Endometrium (tissue), 2 donors: ENCODE measurements at regions not wholly inside any gene's neighbourhood (a gene's known extent, or its start where the extent isn't known, plus 50 kb on each side); places are given as distances from the start of the nearest gene placed in this dataset.

Experiments used
- FAIRE-seq: peaks from 2 replicates; lab custom pipeline; 2012; peaks lifted over from hg19 to GRCh38; lab: Jason Lieb, UNC
- donor health status: control.
- donor health status: control.

- no peak for FAIRE-seq
Measured at GRCh38 chr6:148249679-148250375, 92.8 kb upstream of the SASH1 start.

GRCh38 chr6:148250975-148251685 lies 91.5 kb upstream of the SASH1 start:
- FAIRE-seq: no peak

GRCh38 chr6:148251891-148252290 lies 90.7 kb upstream of the SASH1 start:
- FAIRE-seq: no peak

- no peak for FAIRE-seq
Measured at GRCh38 chr6:148257810-148258209, 84.8 kb upstream of the SASH1 start.

GRCh38 chr6:148258868-148259267 lies 83.8 kb upstream of the SASH1 start:
- FAIRE-seq: no peak

- no peak for FAIRE-seq
Measured at GRCh38 chr6:148261470-148261869, 81.2 kb upstream of the SASH1 start.

GRCh38 chr6:148263010-148263409 lies 79.6 kb upstream of the SASH1 start:
- no peak for FAIRE-seq

- no peak for FAIRE-seq
Measured at GRCh38 chr6:148263961-148264360, 78.7 kb upstream of the SASH1 start.

GRCh38 chr6:148265054-148265453 lies 77.6 kb upstream of the SASH1 start:
- FAIRE-seq: no peak

- FAIRE-seq: no peak
Measured at GRCh38 chr6:148269386-148269785, 73.3 kb upstream of the SASH1 start.

- no peak for FAIRE-seq
Measured at GRCh38 chr6:148271711-148272439, 70.8 kb upstream of the SASH1 start.

GRCh38 chr6:148272597-148272996 lies 70.0 kb upstream of the SASH1 start:
- FAIRE-seq: no peak

- FAIRE-seq: no peak
Measured at GRCh38 chr6:148273962-148274752, 68.5 kb upstream of the SASH1 start.

- no peak for FAIRE-seq
Measured at GRCh38 chr6:148274809-148275208, 67.8 kb upstream of the SASH1 start.

- FAIRE-seq: no peak
Measured at GRCh38 chr6:148285205-148285604, 57.4 kb upstream of the SASH1 start.

- FAIRE-seq: no peak
Measured at GRCh38 chr6:148286563-148286962, 56.1 kb upstream of the SASH1 start.

GRCh38 chr6:148287623-148288333 lies 54.9 kb upstream of the SASH1 start:
- no peak for FAIRE-seq

GRCh38 chr6:148288541-148288940 lies 54.1 kb upstream of the SASH1 start:
- FAIRE-seq: no peak

- FAIRE-seq: no peak
Measured at GRCh38 chr6:148289153-148289552, 53.5 kb upstream of the SASH1 start.

- FAIRE-seq: no peak
Measured at GRCh38 chr6:148291876-148292275, 50.8 kb upstream of the SASH1 start.
